GM18907 (cell line): ENCODE measurements at regions not wholly inside any gene's neighbourhood (a gene's known extent, or its start where the extent isn't known, plus 50 kb on each side); places are given as distances from the start of the nearest gene placed in this dataset.
"Not testable (repeated sequence)": the region's sequence is repeated elsewhere in the genome, so short reads cannot be mapped to it uniquely, and the experiment has no call there.

Source experiments
- ATAC-seq: cut with Tn5 transposase; IDR thresholded peaks from one replicate; pipeline ENCODE4 v1.9.1; 2021; ENCODE audit warnings: mild to moderate bottlenecking, moderate library complexity; ENCODE audit not compliant: unreplicated experiment

DNA sequence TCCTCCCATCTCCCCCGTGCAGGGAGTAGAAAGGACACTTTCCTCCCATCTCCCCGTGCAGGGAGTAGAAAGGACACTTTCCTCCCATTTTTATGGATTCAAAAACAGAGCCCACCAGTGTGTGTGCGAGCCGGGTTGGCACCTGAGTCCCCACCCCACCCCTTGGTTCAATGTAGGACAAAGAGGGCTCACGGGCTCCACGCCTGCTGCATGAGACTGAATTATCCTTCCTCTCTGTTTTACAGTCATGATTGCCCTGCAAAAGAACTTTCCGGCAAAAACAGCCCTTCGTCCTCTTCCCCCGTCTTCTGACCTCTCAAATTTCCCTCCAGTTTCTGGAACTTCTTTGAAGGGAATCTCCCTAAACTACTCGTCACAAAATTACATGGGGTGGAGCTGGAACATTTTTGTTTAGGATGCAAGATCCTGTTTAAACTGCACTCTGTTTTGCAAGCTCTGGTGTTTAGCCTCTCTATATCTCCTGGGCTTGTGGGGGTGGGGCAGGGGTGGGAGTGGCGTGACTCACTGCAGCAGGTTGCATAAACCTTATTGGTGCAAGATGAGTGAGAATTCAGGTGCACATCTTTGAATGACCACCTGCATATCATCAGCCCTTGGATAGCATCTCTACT, 99.8 kb downstream of the PSMG1 start:
- ATAC-seq, result no peak

DNA sequence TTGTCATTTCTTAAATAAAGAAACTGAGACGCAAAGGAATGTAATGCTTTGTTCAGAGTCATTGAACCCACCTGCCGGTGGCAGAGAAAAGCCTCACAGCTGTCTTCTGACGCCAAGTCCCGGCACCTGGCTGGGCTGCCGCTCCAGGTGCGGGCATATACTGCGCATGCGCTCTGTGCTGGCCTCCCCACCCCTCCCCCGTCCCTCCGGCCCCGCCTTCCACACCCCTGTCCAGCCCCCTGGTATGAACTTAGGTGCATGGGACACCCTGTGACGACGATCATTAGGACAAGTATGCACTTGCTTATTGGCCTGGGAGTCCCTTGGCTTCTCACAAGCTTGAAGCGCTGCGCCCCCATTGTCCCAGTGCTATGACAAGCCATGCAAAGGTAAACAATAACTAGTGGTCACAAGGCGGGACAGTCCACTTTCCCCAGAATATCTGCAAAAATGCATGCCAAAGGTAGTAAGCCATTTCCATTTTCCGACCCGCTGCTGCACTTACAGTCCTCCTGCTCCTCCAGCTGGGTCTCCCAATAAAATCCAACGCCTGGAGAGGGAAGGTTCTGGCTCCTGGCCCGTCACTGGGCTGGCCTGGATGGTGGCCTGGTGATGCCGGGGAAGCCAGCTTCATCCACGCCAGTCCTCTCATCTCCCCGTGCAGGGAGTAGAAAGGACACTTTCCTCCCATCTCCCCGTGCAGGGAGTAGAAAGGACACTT, 100.4 kb downstream of the PSMG1 start:
- ATAC-seq, result no peak

DNA sequence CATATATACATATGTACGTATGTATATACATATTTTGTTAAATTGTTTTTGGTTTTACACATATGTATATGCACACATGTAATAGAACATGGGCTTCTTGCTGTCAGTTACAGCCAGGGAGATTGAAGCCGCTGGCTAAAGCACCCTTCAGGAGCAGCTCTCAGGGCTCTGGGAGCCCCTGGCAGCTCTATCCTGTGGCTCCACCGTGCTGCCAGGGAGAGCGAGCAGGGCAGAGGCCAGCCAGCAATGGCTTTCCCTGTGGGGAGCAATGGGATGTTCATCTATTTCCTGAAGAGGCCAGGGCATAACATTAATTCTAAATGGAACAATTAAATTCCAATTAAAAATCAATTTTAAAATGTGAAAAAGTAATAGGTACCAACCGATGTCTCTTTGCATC, 102.9 kb downstream of the PSMG1 start:
- no peak for ATAC-seq

DNA sequence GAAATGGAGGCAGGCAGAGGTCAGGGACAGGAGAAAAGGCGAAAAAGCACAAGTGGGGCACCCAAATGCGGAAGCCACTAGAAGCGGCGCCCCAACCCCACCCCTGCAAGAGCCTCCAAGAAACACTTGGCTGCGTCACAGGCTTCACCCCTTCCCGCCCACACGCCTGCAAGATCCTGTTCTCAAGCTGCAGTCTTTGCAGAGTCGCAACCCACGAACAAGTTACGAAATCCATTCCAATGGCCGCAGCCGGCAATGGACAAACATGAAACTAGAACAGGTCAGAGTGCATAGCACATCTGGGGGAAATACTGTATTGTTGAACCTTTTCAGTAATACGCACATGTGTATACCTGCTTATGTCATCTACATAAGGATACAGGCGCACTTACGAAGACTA, 103.6 kb downstream of the PSMG1 start:
- no peak for ATAC-seq

DNA sequence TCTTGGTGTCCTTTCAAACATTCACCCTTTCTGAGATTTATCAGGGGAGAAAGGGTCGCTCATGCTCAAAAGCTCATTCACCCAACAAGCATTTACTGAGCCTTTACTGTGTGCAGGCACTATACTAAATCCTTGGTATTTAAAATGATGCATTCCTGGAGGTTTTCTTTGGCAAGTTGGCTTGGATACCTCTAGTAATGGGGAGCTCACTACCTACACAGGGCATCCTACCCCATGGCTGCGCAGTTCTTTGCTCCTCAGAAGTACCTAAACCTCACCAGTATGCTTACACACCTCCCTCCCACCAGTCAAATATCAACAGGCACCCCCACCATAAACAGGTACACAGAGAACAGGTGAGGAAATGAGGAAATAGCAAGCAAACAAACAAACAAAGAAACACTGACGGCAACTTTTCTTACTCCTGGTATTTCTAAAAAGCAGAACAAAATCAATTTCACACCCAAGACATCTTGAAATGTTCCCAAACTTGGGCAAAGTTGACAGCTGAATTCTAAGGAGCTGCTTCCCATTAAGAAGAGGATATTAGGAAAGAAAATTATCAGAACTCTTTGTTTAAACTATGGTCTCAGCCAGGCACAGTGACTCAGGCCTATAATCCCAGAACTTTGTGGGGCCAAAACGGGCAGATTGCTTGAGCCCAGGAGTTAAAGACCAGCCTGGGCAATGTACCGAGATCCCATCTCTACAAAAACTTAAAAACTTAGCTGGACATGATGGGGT, 104.8 kb downstream of the PSMG1 start:
- no peak for ATAC-seq

DNA sequence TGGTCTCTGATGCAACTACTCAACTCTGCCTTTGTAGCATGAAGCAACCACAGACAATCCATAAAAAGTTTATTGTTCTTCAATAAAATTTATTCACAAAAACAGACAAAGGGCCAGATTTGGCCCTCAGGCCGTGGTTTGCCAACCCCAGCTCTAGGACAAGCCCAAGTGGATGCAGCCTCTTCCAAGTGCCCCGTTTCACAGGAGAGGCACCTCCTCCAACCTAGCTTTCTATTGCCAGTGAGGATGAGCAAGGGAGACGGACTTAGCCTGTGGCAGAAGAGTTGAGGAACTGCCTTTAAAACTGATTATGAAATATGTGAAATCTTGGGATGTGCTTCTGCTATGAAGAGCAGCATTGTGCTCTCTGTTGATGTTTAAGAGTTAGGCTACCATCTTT, 105.4 kb downstream of the PSMG1 start:
- no peak for ATAC-seq

DNA sequence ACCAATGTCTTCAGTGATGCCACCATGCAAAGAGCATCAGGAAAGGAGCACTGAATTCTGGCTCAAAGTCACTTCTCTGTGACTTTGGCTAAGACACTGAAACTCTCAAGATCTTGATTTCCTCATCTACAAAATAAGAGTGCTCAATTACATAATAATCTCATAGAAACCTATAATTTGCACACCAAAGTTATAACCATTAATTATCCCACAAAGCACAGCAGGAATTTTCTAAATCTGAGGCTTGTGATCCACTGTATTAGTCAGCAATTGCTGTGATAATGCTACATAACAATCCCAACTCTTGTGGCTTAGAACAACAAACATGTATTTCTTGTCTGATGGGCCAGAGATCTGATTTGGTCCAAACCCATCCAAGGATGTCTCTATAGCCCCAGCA, 108.7 kb downstream of the PSMG1 start:
- no peak for ATAC-seq

DNA sequence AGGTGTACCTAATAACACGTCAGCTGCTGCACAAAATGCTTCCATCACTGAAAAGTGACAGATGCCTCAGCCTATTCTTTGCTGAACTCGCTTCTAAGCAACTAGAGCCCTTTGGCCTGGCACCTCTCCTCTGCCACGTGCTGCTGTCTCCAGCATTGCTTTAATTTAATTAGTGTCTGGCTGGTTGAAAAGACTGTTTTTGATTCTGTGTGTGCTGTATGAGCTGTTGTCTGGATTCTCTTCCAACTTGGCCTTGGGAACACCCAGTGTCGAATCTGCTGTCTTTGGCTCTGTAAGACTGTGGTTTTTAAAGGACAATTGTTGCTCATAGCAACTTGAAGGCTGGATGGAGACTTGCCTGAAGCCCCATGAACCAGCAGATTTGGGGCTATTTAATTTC, 109.5 kb downstream of the PSMG1 start:
- ATAC-seq, result no peak

DNA sequence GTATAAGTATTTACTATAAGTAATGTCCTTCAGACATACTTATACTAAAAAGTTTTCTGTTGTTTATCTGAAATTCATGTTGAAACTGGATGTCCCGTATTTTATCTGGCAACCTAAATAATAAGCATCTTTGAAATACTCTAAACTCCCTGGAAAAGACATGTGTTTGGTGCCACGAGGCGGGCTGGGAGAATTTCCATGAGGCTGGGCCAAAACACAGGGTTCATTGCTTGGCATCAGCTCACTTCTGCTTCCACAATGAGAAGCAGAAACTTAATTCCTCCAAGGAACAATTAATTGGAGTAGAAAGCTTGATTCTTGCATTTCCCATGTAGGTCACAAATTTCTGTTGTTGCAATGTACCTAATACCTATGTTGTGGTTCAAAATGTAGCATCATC, 110.2 kb downstream of the PSMG1 start:
- no peak for ATAC-seq

DNA sequence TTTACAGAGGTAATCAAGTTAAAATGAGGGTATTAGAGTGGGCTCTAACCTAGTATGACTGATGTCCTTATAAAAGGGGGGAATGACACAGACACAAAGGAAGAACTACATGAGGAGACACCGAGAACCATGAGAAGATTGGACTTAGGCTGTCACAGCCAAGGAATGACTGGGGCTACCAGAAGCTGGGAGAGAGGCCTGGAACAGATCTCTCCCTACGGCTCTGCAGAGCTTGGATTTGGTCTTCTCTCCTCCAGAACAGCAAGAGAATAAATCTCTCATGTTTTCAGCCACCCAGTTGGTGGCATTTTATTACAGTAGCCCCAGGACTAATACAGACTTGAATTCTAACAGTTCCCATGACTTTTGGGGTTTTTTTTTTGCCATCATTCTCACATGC, 110.8 kb downstream of the PSMG1 start:
- ATAC-seq, result no peak

DNA sequence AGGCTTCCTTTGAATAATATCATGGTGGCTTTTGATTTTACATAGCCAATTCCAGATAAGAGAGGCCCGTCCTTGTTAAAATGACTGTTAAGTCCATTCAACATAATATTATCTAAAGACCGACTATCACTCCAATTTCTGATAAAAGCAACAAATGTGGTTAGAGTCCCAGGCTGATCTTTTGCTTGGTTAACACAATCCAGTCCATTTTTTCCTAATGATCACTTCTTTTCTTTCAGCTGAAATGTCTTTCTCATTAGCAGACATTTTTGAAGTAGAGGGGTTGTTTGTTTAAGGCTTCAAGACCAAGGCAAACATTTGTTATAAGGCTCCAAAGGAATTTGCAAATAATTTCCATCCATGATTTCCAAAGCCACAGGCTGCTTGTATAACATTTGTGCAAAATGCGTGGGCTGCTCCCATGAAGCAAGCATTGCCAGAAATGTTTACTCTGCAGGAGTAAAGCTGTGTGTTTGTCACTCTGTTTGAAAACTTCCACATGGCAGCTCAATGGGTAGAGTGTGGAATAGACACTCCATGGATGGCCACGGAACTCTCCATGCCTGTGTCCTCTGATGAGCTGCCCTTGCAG, 111.5 kb downstream of the PSMG1 start:
- no peak for ATAC-seq

DNA sequence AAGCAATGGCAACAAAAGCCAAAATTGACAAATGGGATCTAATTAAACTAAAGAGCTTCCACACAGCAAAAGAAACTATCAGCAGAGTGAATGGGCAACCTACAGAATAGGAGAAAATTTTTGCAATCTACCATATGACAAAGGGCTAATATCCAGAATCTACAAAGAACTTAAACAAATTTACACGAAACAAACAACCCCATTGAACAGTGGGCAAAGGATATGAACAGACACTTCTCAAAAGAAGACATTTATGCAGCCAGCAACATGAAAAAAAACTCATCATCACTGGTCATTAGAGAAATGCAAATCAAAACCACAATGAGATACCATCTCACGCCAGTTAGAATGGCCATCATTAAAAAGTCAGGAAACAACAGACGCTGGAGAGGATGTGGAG, 113.4 kb downstream of the PSMG1 start:
- ATAC-seq, result not testable (repeated sequence)

DNA sequence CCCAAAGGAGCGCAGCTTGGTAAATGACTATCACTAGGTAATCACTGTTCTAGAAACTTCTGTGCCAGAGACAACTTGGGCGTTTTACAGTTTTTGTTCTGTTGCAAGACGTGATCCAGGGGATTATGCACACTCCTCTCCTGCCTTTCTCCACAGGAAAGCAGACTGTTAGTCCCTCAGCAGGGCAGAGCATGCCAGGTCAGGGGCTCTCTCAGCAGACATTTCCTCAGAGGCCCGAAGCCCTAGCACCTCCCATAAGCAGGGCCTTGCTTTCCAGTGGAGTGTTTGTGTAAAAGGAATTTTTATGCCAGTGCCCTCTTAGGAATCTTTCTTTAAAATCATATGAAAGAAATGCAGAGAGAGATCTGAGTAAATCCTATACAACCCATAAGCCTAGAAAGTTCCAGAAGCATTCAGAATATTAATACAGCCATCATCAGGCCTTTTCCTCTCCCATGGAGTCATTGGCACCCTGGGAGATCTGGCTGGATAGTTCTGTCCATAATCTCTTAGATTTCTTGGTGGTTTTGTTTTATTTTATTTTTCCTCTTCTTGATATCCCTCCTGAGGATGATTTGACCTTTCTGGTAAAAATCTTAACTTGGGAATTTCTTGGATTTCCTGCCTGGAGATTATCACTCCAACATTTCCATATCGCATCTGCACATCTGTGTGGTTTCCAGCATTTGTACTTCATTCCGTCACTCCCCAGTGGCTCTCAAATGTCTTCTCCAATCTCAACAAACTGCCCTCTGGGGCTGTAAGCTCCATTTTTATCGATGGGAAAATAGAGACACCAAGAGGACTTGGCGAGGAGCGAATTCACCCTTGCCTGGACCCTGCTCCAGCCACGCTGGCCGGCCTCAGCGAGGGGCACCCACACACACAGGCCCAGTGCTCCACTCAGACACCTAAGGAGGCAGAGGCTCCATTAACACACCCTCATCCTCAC, 116.1 kb downstream of the PSMG1 start:
- ATAC-seq, result no peak

DNA sequence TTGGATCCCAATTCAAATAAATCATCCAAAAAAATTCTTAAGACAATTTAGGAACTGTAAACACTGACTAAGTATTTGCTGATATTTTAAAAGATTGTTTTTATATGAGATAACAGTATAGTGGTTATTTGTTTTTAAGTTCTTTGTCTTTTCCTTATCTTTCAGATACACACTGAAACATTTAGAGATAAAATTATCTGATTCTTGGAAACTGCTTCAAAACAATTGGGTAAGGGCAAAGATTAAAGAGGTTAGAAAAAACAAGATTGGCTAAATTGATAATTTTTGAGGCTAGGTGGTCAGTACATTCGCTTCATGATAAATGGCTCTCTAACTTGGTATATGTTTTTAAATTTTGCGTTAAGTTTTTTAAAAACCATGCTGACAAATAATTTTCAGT, 117.3 kb downstream of the PSMG1 start:
- ATAC-seq, result no peak

DNA sequence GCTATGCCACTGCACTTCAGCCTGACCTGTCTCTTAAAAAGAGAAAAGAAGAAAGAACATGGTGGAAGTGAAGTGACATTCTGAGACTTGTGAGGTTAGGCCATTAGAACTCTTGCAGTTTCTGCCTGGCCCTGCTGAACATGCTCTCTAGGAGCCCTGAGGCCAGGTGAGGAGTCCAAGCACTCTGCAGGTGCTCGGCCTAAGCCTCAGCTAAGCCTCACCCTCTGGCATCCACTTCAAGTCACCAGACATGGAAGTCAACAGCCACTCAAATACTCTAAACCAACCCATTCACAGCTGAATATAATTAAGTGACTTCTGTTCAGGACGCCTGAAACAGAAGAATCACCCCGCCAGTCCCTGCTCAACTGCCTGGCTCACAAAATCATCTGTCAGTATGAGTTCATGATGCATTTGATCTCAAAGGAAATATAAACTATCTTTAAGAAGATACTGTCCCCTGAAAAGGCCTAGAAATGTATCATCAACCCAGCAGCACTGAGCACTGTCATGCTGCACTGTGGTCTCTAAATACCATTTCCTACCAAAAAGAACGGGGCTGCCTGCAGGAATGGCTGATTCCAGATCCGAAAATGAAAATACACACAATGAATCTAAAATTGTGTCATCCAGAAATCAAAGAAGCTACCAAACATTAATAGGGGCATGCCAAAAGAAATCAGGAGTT, 118.8 kb downstream of the PSMG1 start:
- ATAC-seq, result no peak

DNA sequence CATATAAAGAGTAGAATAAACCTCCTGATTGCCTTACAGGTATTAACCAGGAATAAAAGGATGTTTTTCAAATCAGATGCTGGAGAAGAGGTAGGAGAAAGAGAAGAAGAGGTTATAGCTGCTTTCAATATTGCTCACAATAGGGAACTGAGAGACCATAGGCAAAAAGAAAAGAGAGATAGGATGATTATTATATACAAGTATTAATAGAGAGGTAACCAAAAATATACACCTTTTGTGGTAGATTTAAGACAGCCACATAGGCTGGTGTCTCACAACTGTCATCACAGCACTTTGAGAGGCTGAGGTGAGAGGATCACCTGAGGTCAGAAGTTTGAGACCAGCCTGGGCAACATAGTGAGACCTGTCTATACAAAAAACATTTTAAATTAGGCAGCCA, 119.7 kb downstream of the PSMG1 start:
- no peak for ATAC-seq

DNA sequence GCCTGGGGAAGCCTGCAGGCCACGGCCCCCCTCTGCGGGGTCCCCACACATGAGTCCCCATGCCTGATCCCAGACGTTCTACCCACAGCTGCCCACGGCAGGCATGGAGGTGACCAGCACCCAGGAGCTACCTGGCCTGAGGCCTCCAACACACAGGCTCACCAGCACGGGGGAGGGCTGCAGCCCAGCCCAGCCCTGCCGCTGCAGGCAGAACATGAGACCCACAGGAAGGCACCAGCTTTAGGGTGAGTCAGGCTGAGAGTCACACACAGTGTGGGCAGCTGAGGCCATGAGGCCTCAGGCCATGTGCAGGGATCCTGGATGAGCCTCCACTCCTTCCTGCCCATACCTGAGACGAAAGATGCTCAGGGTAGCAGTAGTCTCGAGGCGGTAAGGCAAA, 121.1 kb downstream of the PSMG1 start:
- ATAC-seq, result no peak

DNA sequence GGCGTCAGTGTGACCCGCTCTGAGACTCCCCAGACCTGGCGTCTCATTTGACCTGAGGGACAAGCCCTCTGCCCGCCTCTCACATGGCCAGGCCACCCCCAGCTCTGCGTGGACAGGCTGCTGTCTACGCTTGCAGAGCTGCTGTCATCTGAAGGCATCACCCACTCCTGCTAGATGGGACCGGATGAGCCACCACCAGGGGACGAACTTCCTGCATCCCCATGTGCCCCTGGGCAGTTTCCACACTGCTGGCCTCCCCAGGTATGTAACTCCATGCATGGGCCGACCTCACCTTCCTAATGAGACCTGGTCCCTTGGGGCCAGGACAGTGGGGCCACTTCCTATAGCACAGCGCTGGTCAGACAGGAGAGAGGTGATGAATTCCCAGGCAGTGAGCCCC, 121.5 kb downstream of the PSMG1 start:
- no peak for ATAC-seq

DNA sequence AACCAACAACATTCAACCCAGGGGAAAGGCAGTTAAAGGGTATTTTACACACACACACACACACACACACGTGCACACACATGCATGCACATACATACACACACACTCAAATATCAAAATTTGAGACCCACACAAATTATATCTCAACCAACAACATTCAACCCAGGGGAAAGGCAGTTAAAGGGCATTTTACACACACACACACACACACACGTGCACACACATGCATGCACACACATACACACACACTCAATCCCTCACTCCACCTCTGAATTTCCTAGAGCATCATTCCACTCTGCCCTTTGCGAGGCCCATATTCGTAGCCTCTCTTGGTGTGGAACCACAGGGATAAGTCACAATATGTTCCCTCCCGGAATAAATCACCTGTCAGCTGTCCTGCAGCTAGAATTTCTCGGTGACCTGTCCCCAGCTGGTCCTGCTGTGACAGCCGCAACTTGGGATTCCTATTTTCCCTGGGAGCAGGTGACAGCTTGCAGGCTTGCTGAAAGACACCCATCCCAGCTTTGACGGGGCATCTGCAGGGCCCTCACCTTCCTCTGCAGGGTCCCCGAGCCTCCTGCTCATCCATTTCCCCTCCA, 122.7 kb downstream of the PSMG1 start:
- no peak for ATAC-seq

DNA sequence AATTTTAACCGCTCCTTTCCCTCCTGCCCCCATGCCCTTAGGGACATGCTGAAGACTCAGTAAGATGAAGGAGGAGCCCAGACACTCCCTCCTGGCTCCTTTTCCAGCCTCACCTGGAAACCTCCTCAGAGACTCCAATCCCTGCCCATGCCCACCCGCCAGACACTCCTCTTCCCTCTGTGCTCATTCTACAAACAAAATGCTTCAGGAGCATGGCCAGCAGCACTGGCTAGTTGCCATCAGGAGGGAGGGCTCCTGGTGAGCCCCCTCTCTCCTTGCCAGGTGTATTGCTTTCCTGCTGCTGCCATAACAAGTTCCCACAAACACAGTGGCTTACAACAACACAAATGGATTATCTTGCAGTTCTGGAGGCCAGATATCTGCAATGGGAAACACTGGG, 126.1 kb downstream of the PSMG1 start:
- no peak for ATAC-seq
